Fibroblast of lung (primary cell): ENCODE measurements at regions not wholly inside any gene's neighbourhood (a gene's known extent, or its start where the extent isn't known, plus 50 kb on each side); places are given as distances from the start of the nearest gene placed in this dataset.
A peak's percentile ranks its signal among the peaks of the same experiment; 100 is the strongest.

Experiments used
- DNase-seq, 2 donors: peaks; one replicate each; pipeline versions ENCODE4 v3.0.0 to v3.0.0-alpha.2; 2010; ENCODE audit warnings: low read depth in 2 of 2
- H2AFZ ChIP-seq: 2 replicates; pipeline ENCODE4 v1.5.1; 2012; ENCODE audit warnings: low read length, control low read depth, inconsistent platforms
- H3K27ac ChIP-seq: 2 replicates; pipeline ENCODE4 v1.5.1; 2011; ENCODE audit warnings: low read length, control low read depth; ENCODE audit not compliant: insufficient read depth
- H3K27me3 ChIP-seq: 2 replicates; pipeline ENCODE4 v1.5.1; 2011; ENCODE audit warnings: mild to moderate bottlenecking, low read length; ENCODE audit not compliant: control insufficient read depth, insufficient read depth
- H3K36me3 ChIP-seq: 2 replicates; pipeline ENCODE4 v1.5.1; 2011; ENCODE audit warnings: low read length; ENCODE audit not compliant: control insufficient read depth, insufficient read depth
- H3K4me1 ChIP-seq: 2 replicates; pipeline ENCODE4 v1.5.1; 2011; ENCODE audit warnings: low read length; ENCODE audit not compliant: control insufficient read depth, insufficient read depth; ENCODE audit errors: extremely low read depth
- H3K4me2 ChIP-seq: 2 replicates; pipeline ENCODE4 v1.5.1; 2011; ENCODE audit warnings: low read length, control low read depth; ENCODE audit not compliant: insufficient read depth; ENCODE audit errors: extremely low read depth
- H3K4me3 ChIP-seq, 4 experiments: fragments of 200-600 bp in 1 of 4; sonication (generic) in 1 of 4; replicated peaks in 1 of 4; 2 replicates each; pipeline ENCODE4 v1.5.1; 2011 to 2016; ENCODE audit warnings: low read length in 4 of 4, low read depth in 3 of 4, mild to moderate bottlenecking in 3 of 4, control low read depth in 2 of 4, inconsistent platforms in 1 of 4, mixed read lengths in 1 of 4; ENCODE audit not compliant: insufficient read depth in 1 of 4; ENCODE audit errors: control extremely low read depth in 1 of 4
- H3K79me2 ChIP-seq: 2 replicates; pipeline ENCODE4 v1.5.1; 2012; ENCODE audit warnings: mild to moderate bottlenecking, low read length, inconsistent platforms; ENCODE audit not compliant: control insufficient read depth, insufficient read depth
- H3K9ac ChIP-seq: 2 replicates; pipeline ENCODE4 v1.5.1; 2011; ENCODE audit warnings: mild to moderate bottlenecking, low read length, control low read depth; ENCODE audit not compliant: insufficient read depth
- H3K9me3 ChIP-seq: 2 replicates; pipeline ENCODE4 v1.5.1; 2012; ENCODE audit warnings: low read depth, low read length; ENCODE audit not compliant: control insufficient read depth, insufficient read depth
- H4K20me1 ChIP-seq: 2 replicates; pipeline ENCODE4 v1.5.1; 2011; ENCODE audit warnings: low read length; ENCODE audit not compliant: control insufficient read depth, insufficient read depth; ENCODE audit errors: extremely low read depth
- EZH2 ChIP-seq: IDR thresholded peaks from 2 replicates; pipeline ENCODE4 v1.5.1; 2012; ENCODE audit warnings: low read length, control low read depth, mild to moderate bottlenecking; ENCODE audit errors: missing control alignments
- TF ChIP-seq, protein P1 (sequence below), 2 donors: IDR thresholded peaks in 1 of 2; conservative IDR thresholded peaks in 1 of 2; 1 replicate in 1 of 2; 2 replicates in 1 of 2; pipeline ENCODE4 v1.5.1; 2011 to 2012; ENCODE audit warnings: low read length in 2 of 2, control low read depth in 1 of 2, inconsistent platforms in 1 of 2, low read depth in 1 of 2, mild to moderate bottlenecking in 1 of 2

DNA sequence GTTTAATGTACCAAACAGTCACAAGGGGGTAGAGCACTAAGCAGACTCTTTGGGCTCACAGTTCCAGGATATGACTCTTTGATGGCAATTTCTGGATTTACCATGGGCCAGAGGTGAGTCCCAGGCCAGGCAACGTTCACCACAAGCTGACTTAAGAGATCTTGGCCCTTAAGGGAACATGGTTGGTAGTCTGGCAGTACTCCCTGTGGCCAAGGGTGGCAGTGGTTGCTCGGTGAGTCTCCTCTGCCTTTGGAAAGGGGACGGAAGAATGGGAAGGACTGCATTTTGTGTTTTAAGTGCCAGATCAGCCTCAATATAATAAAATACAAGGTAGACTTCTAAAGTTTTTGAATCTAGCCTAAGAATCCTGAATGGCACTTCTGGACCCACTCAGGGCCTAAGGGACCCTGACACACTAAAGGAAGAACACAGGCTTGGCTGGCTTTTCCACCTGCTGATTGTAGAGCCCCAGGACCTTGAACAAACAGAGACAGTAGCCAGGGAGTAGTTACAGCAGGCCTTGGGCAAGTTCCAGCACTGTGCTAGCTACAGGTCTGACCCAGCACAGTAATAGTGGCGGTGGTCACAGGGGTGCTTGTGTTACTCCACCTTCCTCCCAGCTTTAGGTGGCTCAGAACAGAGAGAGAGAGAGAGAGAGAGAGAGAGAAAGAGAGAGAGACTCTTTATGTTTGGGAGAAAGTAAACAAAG, 730.7 kb upstream of the ALCAM start:
- Histone ChIP-seq H3K9ac (no peak overlapping the region), H3K4me1 (no peaks in the 10 kb centered on the region), H3K4me2 (no peak overlapping the region), H3K27ac (no peak overlapping the region), H3K79me2 (no peaks in the 10 kb centered on the region), H4K20me1 (no peaks in the 10 kb centered on the region), H3K9me3 (no peaks in the 10 kb centered on the region), H3K27me3 (no peaks in the 10 kb centered on the region), H3K36me3 (no peaks in the 10 kb centered on the region), H3K4me3 (no peak overlapping the region), H2AFZ (no peak overlapping the region)
- TF ChIP-seq, protein P1, sequence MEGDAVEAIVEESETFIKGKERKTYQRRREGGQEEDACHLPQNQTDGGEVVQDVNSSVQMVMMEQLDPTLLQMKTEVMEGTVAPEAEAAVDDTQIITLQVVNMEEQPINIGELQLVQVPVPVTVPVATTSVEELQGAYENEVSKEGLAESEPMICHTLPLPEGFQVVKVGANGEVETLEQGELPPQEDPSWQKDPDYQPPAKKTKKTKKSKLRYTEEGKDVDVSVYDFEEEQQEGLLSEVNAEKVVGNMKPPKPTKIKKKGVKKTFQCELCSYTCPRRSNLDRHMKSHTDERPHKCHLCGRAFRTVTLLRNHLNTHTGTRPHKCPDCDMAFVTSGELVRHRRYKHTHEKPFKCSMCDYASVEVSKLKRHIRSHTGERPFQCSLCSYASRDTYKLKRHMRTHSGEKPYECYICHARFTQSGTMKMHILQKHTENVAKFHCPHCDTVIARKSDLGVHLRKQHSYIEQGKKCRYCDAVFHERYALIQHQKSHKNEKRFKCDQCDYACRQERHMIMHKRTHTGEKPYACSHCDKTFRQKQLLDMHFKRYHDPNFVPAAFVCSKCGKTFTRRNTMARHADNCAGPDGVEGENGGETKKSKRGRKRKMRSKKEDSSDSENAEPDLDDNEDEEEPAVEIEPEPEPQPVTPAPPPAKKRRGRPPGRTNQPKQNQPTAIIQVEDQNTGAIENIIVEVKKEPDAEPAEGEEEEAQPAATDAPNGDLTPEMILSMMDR (conservative IDR thresholded peaks at IDR 0.05 in 1 of 2, IDR thresholded peaks at IDR 0.05 in 1 of 2; ENCODE audit: low read depth in 1 of 2, low read length in 2 of 2): no peak
- no peak for TF ChIP-seq EZH2
- DNase-seq: no peak

DNA sequence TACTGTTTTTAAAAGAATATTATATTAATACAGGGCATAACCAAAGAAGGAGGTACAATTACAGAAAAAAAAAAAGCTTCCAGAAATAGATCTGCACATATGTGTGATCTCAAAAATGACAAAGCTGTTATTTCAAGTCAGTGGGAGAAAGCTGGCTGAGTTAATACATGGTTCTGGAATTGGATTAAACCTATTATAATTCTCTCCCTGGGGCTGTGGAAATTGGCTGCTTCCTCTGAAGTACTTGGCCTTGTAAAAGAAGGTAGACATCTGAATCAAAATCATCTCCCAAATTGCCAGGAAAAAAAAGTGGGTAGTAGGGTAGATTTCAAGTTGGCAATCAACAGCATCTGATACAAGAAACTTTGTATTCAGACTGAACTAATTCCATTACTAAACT, 723.9 kb upstream of the ALCAM start:
- Histone ChIP-seq H3K27ac (no peak overlapping the region), H3K27me3 (no peaks in the 10 kb centered on the region), H3K9ac (no peak overlapping the region), H4K20me1 (no peaks in the 10 kb centered on the region), H3K36me3 (no peaks in the 10 kb centered on the region), H3K9me3 (no peaks in the 10 kb centered on the region), H3K4me3 (no peak overlapping the region), H3K79me2 (no peaks in the 10 kb centered on the region), H3K4me2 (no peak overlapping the region), H2AFZ (no peak overlapping the region), H3K4me1 (no peaks in the 10 kb centered on the region)
- no peak for TF ChIP-seq EZH2
- TF ChIP-seq, protein P1 (conservative IDR thresholded peaks at IDR 0.05 in 1 of 2, IDR thresholded peaks at IDR 0.05 in 1 of 2; ENCODE audit: low read depth in 1 of 2, low read length in 2 of 2): no peak
- no peak for DNase-seq

DNA sequence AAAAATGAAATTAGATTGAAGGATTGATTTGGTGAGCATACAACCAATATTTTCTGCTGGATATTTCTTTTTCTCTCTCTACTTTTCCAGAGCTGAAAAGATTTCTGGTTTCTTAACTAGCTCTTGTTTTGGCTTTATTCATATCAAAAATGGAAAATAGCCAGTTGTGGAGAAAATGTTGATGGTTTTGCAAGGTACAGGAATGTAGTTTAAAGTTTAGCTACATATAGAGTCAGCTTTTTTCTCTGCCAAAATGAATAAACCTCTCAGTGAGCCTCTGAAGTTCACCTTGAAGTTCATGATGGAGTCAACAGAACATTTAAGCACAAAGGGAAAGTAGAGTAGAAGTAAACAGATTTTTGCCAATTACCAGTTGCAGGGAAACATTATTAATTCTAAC, 720.5 kb upstream of the ALCAM start:
- Histone ChIP-seq H3K79me2 (no peaks in the 10 kb centered on the region), H3K27me3 (no peaks in the 10 kb centered on the region), H3K27ac (no peak overlapping the region), H3K4me3 (no peak overlapping the region), H2AFZ (no peak overlapping the region), H3K4me2 (no peak overlapping the region), H3K4me1 (no peaks in the 10 kb centered on the region), H3K9me3 (no peaks in the 10 kb centered on the region), H4K20me1 (no peaks in the 10 kb centered on the region), H3K9ac (no peak overlapping the region), H3K36me3 (no peaks in the 10 kb centered on the region)
- DNase-seq: peak in 1 of 2 donors; percentile 3
- TF ChIP-seq EZH2: no peak
- TF ChIP-seq, protein P1 (conservative IDR thresholded peaks at IDR 0.05 in 1 of 2, IDR thresholded peaks at IDR 0.05 in 1 of 2; ENCODE audit: low read depth in 1 of 2, low read length in 2 of 2): no peak
